GM10266 (cell line): ENCODE measurements at regions not wholly inside any gene's neighbourhood (a gene's known extent, or its start where the extent isn't known, plus 50 kb on each side); places are given as distances from the start of the nearest gene placed in this dataset.

Experiments
- DNase-seq: peaks from one replicate; pipeline ENCODE4 v3.0.0; 2012; ENCODE audit errors: extremely low spot score
- CTCF ChIP-seq: IDR thresholded peaks from 2 replicates; pipeline ENCODE4 v1.5.1; 2012; ENCODE audit warnings: mild to moderate bottlenecking, low read depth; ENCODE audit not compliant: control insufficient read depth, insufficient read depth; ENCODE audit errors: missing control alignments

GRCh38 chr4:41870035-41870434, 65.2 kb upstream of the TMEM33 start:
- TF ChIP-seq CTCF: no peak
- DNase-seq: no peak

DNA sequence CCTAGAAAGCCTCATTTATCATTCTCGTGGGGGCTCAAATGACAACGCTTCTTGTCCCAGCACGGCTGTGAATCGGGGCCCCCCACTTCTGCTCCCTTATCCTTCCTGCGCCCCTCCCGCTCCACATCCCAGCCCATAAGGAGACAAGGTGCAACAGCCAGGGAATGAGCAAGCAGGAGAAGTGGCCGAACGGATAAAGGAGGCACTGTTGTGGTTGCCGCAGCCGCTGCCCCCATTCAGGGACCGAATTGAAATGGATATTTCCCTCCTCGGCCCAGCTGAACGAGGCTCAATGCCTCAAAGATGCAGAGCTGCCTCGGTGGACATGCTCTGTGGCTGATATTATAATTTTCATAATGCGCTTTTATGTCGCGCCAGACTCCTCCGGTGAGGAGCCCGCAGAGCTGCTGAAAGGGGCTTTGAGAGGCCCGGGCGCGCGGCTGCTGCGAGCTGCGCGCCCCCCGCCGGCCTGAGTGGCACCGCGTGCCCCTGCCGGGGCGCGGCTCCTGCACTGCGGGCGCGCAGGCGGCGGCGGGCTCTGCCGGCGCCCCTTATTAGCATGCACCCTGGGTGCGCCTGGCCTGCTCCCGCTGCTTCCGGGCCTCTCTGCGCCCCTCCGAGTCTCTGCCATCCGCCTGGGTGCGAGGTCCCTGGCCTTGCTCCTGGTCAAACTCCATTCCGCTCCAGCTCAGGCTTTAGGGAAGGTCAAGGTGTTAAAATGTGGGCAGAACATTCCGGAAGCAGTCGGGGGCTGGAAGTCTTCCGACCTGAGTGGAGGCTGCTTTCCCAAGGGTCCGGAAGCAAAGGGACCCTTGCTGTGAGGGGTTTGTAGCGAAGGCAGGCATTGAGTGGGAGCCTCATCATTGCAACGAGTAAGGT, 68.2 kb upstream of the TMEM33 start:
- TF ChIP-seq CTCF: no peak
- DNase-seq: no peak

DNA sequence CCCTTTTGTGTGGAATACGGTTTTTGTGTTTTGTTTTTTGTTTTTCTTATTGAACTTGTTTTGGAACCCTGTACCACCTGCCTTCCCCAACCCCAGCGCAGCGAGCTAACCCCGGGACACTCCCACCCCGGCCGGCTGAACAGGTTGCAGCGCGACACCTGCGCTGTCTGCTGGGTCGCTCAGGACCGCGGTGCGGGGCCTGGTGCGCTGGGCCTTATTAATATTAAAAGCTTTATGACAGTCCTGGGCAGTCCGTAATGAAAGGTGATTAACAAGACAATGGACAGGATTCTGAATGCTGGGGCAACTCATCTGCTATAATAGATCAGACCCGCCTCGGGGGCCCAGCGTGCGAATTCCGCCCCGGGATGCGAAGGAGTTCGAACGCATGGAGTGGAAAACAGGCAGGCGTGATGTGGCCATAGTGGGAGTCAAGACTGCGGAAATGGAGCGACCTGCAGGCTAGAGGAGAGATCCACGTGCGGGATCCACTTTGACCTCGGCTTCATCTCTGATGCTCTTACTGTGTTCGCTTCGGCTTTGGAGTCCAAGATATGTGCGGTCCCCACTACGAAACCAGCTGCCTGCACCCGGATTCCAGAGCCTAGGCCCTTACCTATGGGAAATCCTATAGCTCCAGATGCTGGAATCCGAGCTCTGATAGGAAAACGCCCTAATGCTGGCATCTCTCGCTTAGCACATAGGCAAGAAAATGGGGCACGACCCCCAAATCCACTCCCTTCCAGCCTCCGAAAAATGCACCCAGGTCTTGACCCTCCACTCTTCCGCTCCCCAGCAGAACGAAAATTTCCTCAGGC, 69.0 kb upstream of the TMEM33 start:
- no peak for DNase-seq
- TF ChIP-seq CTCF: no peak

- TF ChIP-seq CTCF: no peak
- no peak for DNase-seq
Measured at GRCh38 chr4:41865306-41865980, 69.8 kb upstream of the TMEM33 start.

DNA sequence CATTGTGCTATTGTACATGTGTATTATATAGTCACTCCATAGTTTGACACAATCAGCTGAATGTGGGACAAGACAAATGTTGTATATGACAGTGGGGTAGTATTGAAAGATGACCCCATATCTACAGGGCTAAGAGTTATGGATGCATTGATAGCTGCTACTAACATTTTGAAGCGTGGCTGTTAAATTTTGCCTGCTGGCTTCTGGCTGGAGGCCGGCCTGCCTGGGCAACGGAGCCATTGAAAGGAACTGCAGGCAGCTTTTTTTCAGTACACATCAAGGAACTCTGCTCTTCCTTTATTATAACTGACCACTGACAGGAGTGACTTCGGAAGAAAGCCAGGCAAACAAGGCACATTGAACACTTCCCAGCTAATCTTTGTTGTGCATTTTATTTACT, 76.1 kb upstream of the TMEM33 start:
- no peak for DNase-seq
- no peak for TF ChIP-seq CTCF

DNA sequence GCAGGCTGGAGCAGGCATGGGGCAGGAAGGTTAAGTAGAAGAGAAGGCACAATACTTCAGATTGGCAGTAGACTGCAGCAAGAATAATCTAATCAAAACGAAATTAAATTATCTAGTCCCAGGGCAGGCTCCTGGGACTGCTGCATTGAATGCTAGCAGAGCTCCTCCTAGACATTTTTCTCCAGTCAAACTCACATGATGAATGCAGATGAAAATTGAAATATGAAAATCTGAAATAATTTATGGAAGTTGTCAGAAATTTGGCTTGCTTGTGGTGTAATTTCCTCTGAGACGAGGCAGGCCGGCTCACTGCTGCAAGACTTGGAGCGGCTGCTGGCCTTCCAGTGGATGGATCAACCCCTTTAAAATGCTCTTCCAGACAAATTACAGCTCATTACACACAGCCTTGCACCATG, 78.0 kb upstream of the TMEM33 start:
- no peak for DNase-seq
- no peak for TF ChIP-seq CTCF
